GM18873 (cell line): ENCODE measurements at regions not wholly inside any gene's neighbourhood (a gene's known extent, or its start where the extent isn't known, plus 50 kb on each side); places are given as distances from the start of the nearest gene placed in this dataset.

Experiments used
- ATAC-seq: cut with Tn5 transposase; IDR thresholded peaks from one replicate; pipeline ENCODE4 v1.9.1; 2021; ENCODE audit warnings: mild to moderate bottlenecking, moderate library complexity, moderate number of reproducible peaks; ENCODE audit not compliant: unreplicated experiment, low FRiP score

GRCh38 chr5:143476601-143477211 lies 73.2 kb upstream of the NR3C1 start:
- no peak for ATAC-seq

GRCh38 chr5:143474616-143475015 lies 71.1 kb upstream of the NR3C1 start:
- ATAC-seq, result no peak

GRCh38 chr5:143473481-143473880 lies 70.0 kb upstream of the NR3C1 start:
- no peak for ATAC-seq

- no peak for ATAC-seq
Observed at GRCh38 chr5:143472576-143472975, 69.1 kb upstream of the NR3C1 start.

- no peak for ATAC-seq
Observed at GRCh38 chr5:143471666-143472464, 68.4 kb upstream of the NR3C1 start.

- ATAC-seq, result no peak
Observed at GRCh38 chr5:143471041-143471509, 67.6 kb upstream of the NR3C1 start.

GRCh38 chr5:143470120-143470519 lies 66.6 kb upstream of the NR3C1 start:
- no peak for ATAC-seq

GRCh38 chr5:143469125-143469524 lies 65.6 kb upstream of the NR3C1 start:
- ATAC-seq, result no peak

- no peak for ATAC-seq
Observed at GRCh38 chr5:143466632-143467031, 63.1 kb upstream of the NR3C1 start.

- ATAC-seq, result no peak
Observed at GRCh38 chr5:143464723-143465490, 61.4 kb upstream of the NR3C1 start.

GRCh38 chr5:143462431-143462830 lies 58.9 kb upstream of the NR3C1 start:
- ATAC-seq, result no peak

GRCh38 chr5:143459433-143459832 lies 55.9 kb upstream of the NR3C1 start:
- ATAC-seq, result no peak

- ATAC-seq, result no peak
Observed at GRCh38 chr5:143456952-143457547, 53.6 kb upstream of the NR3C1 start.

GRCh38 chr5:143454936-143455516 lies 51.5 kb upstream of the NR3C1 start:
- ATAC-seq, result no peak

GRCh38 chr5:143453720-143454119 lies 50.2 kb upstream of the NR3C1 start:
- no peak for ATAC-seq
